ENCODE measurements at regions not wholly inside any gene's neighbourhood (a gene's known extent, or its start where the extent isn't known, plus 50 kb on each side); places are given as distances from the start of the nearest gene placed in this dataset.

GRCh38 chr13:74623761-74624160 is 489.6 kb upstream of the KLF12 start:
- no peak for DNase-seq (ENCODE audit: extremely low read depth, low read depth, low spot score)

- DNase-seq (ENCODE audit: extremely low read depth, low read depth, low spot score) = no peak
Observed at GRCh38 chr13:74622284-74622683, 488.1 kb upstream of the KLF12 start.

- DNase-seq (ENCODE audit: extremely low read depth, low read depth, low spot score) = no peak
Observed at GRCh38 chr13:74620711-74621110, 486.5 kb upstream of the KLF12 start.

- DNase-seq (ENCODE audit: extremely low read depth, low read depth, low spot score) = no peak
Observed at GRCh38 chr13:74620308-74620707, 486.1 kb upstream of the KLF12 start.

- no peak for DNase-seq (ENCODE audit: extremely low read depth, low read depth, low spot score)
Observed at GRCh38 chr13:74597526-74597925, 463.3 kb upstream of the KLF12 start.

- no peak for DNase-seq (ENCODE audit: extremely low read depth, low read depth, low spot score)
Observed at GRCh38 chr13:74596691-74597090, 462.5 kb upstream of the KLF12 start.

GRCh38 chr13:74593688-74594087 is 459.5 kb upstream of the KLF12 start:
- DNase-seq (ENCODE audit: extremely low read depth, low read depth, low spot score) = no peak

- no peak for DNase-seq (ENCODE audit: extremely low read depth, low read depth, low spot score)
Observed at GRCh38 chr13:74586847-74587246, 452.6 kb upstream of the KLF12 start.

- DNase-seq (ENCODE audit: extremely low read depth, low read depth, low spot score) = no peak
Observed at GRCh38 chr13:74576420-74576819, 442.2 kb upstream of the KLF12 start.

GRCh38 chr13:74575729-74576125 is 441.5 kb upstream of the KLF12 start:
- no peak for DNase-seq (ENCODE audit: extremely low read depth, low read depth, low spot score)

- DNase-seq (ENCODE audit: extremely low read depth, low read depth, low spot score) = no peak
Observed at GRCh38 chr13:74574964-74575728, 440.9 kb upstream of the KLF12 start.

- DNase-seq (ENCODE audit: extremely low read depth, low read depth, low spot score) = no peak
Observed at GRCh38 chr13:74573654-74574053, 439.4 kb upstream of the KLF12 start.

- no peak for DNase-seq (ENCODE audit: extremely low read depth, low read depth, low spot score)
Observed at GRCh38 chr13:74571811-74572210, 437.6 kb upstream of the KLF12 start.

- no peak for DNase-seq (ENCODE audit: extremely low read depth, low read depth, low spot score)
Observed at GRCh38 chr13:74570834-74571233, 436.6 kb upstream of the KLF12 start.

GRCh38 chr13:74570046-74570445 is 435.8 kb upstream of the KLF12 start:
- DNase-seq (ENCODE audit: extremely low read depth, low read depth, low spot score) = no peak

- no peak for DNase-seq (ENCODE audit: extremely low read depth, low read depth, low spot score)
Observed at GRCh38 chr13:74569251-74569650, 435.0 kb upstream of the KLF12 start.

GRCh38 chr13:74567485-74567884 is 433.3 kb upstream of the KLF12 start:
- no peak for DNase-seq (ENCODE audit: extremely low read depth, low read depth, low spot score)

- no peak for DNase-seq (ENCODE audit: extremely low read depth, low read depth, low spot score)
Observed at GRCh38 chr13:74562381-74562780, 428.2 kb upstream of the KLF12 start.

- no peak for DNase-seq (ENCODE audit: extremely low read depth, low read depth, low spot score)
Observed at GRCh38 chr13:74561155-74561554, 427.0 kb upstream of the KLF12 start.

GRCh38 chr13:74560325-74560724 is 426.1 kb upstream of the KLF12 start:
- DNase-seq (ENCODE audit: extremely low read depth, low read depth, low spot score) = no peak

- no peak for DNase-seq (ENCODE audit: extremely low read depth, low read depth, low spot score)
Observed at GRCh38 chr13:74557870-74558269, 423.7 kb upstream of the KLF12 start.

GRCh38 chr13:74555651-74556420 is 421.6 kb upstream of the KLF12 start:
- DNase-seq (ENCODE audit: extremely low read depth, low read depth, low spot score) = no peak

Measured in glomerular endothelial cell (primary cell).